ENCODE measurements at regions not wholly inside any gene's neighbourhood (a gene's known extent, or its start where the extent isn't known, plus 50 kb on each side); places are given as distances from the start of the nearest gene placed in this dataset.

DNA sequence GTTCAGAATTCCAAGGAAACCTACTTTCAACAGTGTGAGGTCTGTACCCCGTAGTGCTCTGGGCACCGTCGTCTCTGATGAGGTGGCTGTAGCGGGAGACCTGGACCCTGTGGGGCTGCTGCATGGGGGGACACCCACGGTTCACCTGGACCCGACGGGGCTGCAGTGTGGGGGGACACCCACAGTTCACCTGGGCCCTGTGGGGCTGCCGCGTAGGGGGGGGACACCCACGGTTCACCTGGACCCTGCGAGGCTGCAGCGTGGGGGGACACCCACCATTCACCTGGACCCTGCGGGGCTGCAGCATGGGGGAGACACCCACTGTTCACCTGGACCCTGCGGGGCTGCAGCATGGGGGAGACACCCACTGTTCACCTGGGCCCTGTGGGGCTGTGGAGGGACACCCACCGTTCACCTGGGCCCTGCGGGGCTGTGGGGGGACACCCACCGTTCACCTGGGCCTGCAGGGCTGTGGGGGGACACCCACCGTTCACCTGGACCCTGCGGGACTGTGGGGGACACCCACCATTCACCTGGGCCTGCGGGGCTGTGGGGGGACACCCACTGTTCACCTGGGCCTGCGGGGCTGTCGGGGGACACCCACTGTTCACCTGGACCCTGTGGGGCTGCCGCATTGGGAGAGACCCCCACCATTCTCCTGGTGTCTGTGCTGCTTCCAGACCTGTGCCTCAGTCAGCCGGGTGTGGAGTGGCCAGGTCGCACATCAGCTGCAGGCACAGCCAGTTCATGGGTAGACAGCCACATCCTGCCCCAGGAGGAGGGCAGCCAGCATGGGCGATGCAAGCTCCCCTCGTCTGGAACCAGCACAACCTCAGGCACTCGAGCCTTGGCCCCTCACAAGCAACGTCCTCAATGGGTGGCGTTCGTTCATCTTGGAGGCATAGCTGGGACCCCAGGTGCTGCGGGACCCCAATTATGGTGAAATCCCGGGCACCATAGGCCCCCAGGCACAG, 114.5 kb downstream of the TMEM18 start:
- CTCF ChIA-PET, result interaction anchor here (0.7 to 1.0 kb wide), 3 partner anchors 8 to 73 kb away, joined by 3 read pairs; no protein-coding TSS in a partner anchor
- H3K4me2 ChIP-seq, result no peak overlapping the region
- no peaks in the 10 kb centered on the region for H3F3A ChIP-seq (replicated peaks; ENCODE audit: insufficient read depth)
- H2AFZ ChIP-seq (ENCODE audit: low read depth), result no peak overlapping the region
- no peak overlapping the region for H3K4me3 ChIP-seq (ENCODE audit: low read depth in 2 of 2, low read length in 1 of 2)
- H3K27me3 ChIP-seq (ENCODE audit: insufficient read depth), result no peaks in the 10 kb centered on the region
- no peak overlapping the region for H3K27ac ChIP-seq (ENCODE audit: low read depth in 2 of 2, low read length in 1 of 2)
- POLR2A ChIA-PET, result no interaction called here
- no peaks in the 10 kb centered on the region for H3K36me3 ChIP-seq (replicated peaks in 1 of 2; ENCODE audit: control insufficient read depth in 1 of 2, insufficient read depth in 2 of 2, low read length in 1 of 2)
- TF ChIP-seq MXI1 (IDR thresholded peaks at IDR 0.05; ENCODE audit: low read depth, low read length), result no peak
- TF ChIP-seq MEF2A (IDR thresholded peaks at IDR 0.05; ENCODE audit: borderline replicate concordance, low read depth), result no peak
- H4K20me1 ChIP-seq (ENCODE audit: insufficient read depth), result no peaks in the 10 kb centered on the region
- no peaks in the 10 kb centered on the region for H3K79me2 ChIP-seq (ENCODE audit: insufficient read depth)
- no peak overlapping the region for H3K9ac ChIP-seq
- no peak for DNase-seq
- 33% methylated on average over 14 of the region's 33 CpGs for WGBS (ENCODE audit: low lambda C conversion rate)
- no peaks in the 10 kb centered on the region for H3K9me2 ChIP-seq
- H3K9me3 ChIP-seq, result no peaks in the 10 kb centered on the region
- H3K4me1 ChIP-seq (ENCODE audit: control insufficient read depth in 1 of 2, insufficient read depth in 2 of 2, low read depth in 1 of 2, low read length in 1 of 2), result peaks cover 0 to 15% of the 10 kb centered on the region in 2 experiments; a peak in 2 of 4 replicates

GRCh38 chr2:558879-559278, 118.3 kb downstream of the TMEM18 start:
- no peak overlapping the region for H3K4me3 ChIP-seq (ENCODE audit: low read depth in 2 of 2, low read length in 1 of 2)
- no peaks in the 10 kb centered on the region for H4K20me1 ChIP-seq (ENCODE audit: insufficient read depth)
- 33% methylated on average over 14 of the region's 14 CpGs for WGBS (ENCODE audit: low lambda C conversion rate)
- H3K9me3 ChIP-seq, result 0 out of 2 replicates have a peak, but pooled peaks cover under 1% of the 10 kb centered on the region
- TF ChIP-seq, protein P1, sequence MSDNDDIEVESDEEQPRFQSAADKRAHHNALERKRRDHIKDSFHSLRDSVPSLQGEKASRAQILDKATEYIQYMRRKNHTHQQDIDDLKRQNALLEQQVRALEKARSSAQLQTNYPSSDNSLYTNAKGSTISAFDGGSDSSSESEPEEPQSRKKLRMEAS (IDR thresholded peaks at IDR 0.05; ENCODE audit: low read depth), result no peak
- TF ChIP-seq, protein P2, sequence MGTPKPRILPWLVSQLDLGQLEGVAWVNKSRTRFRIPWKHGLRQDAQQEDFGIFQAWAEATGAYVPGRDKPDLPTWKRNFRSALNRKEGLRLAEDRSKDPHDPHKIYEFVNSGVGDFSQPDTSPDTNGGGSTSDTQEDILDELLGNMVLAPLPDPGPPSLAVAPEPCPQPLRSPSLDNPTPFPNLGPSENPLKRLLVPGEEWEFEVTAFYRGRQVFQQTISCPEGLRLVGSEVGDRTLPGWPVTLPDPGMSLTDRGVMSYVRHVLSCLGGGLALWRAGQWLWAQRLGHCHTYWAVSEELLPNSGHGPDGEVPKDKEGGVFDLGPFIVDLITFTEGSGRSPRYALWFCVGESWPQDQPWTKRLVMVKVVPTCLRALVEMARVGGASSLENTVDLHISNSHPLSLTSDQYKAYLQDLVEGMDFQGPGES (IDR thresholded peaks at IDR 0.05; ENCODE audit: low read depth, low read length), result no peak
- TF ChIP-seq REST (IDR thresholded peaks at IDR 0.05; ENCODE audit: low read depth, low read length), result no peak
- TF ChIP-seq CHD2 (IDR thresholded peaks at IDR 0.05; ENCODE audit: low read length, partially characterized antibody), result no peak
- CTCF ChIA-PET, result no interaction called here
- no peak overlapping the region for H3K4me2 ChIP-seq
- no peaks in the 10 kb centered on the region for H3K9me2 ChIP-seq
- DNase-seq, result no peak
- no peak overlapping the region for H3K9ac ChIP-seq
- peaks cover 0 to 14% of the 10 kb centered on the region in 2 experiments; a peak in 2 of 4 replicates for H3K4me1 ChIP-seq (ENCODE audit: control insufficient read depth in 1 of 2, insufficient read depth in 2 of 2, low read depth in 1 of 2, low read length in 1 of 2)
- H2AFZ ChIP-seq (ENCODE audit: low read depth), result no peak overlapping the region
- H3K27ac ChIP-seq (ENCODE audit: low read depth in 2 of 2, low read length in 1 of 2), result no peak overlapping the region
- H3K79me2 ChIP-seq (ENCODE audit: insufficient read depth), result no peaks in the 10 kb centered on the region
- no peaks in the 10 kb centered on the region for H3K27me3 ChIP-seq (ENCODE audit: insufficient read depth)
- POLR2A ChIA-PET, result no interaction called here
- no peaks in the 10 kb centered on the region for H3F3A ChIP-seq (replicated peaks; ENCODE audit: insufficient read depth)
- H3K36me3 ChIP-seq (replicated peaks in 1 of 2; ENCODE audit: control insufficient read depth in 1 of 2, insufficient read depth in 2 of 2, low read length in 1 of 2), result no peaks in the 10 kb centered on the region
